DND-41 (cell line): ENCODE measurements at regions not wholly inside any gene's neighbourhood (a gene's known extent, or its start where the extent isn't known, plus 50 kb on each side); places are given as distances from the start of the nearest gene placed in this dataset.

Source experiments
- ATAC-seq: fragments of 200-7000 bp; cut with Tn5 transposase; 3 replicates; pipeline ENCODE4 v1.9.1; 2021; ENCODE audit warnings: low read depth; ENCODE audit not compliant: insufficient read depth
- DNase-seq: peaks from one replicate; pipeline ENCODE4 v3.0.0-alpha.2; 2020
- H2AFZ ChIP-seq: 2 replicates; pipeline ENCODE4 v1.6.0; 2012; ENCODE audit warnings: low read depth, low read length
- H3K27ac ChIP-seq: 2 replicates; pipeline ENCODE4 v1.5.1; 2012; ENCODE audit warnings: low read length, inconsistent platforms
- H3K27me3 ChIP-seq: fragments of 200-600 bp; sonication (generic); 2 replicates; pipeline ENCODE4 v1.6.0; 2012; ENCODE audit warnings: low read length, mild to moderate bottlenecking, inconsistent platforms; ENCODE audit not compliant: insufficient read depth, poor library complexity
- H3K36me3 ChIP-seq: 2 replicates; pipeline ENCODE4 v1.5.1; 2012; ENCODE audit warnings: low read length, inconsistent platforms; ENCODE audit not compliant: insufficient read depth
- H3K4me1 ChIP-seq: 2 replicates; pipeline ENCODE4 v1.5.1; 2012; ENCODE audit warnings: mild to moderate bottlenecking, low read length; ENCODE audit not compliant: insufficient read depth
- H3K4me2 ChIP-seq: 2 replicates; pipeline ENCODE4 v1.6.0; 2012; ENCODE audit warnings: mild to moderate bottlenecking, moderate library complexity, low read length, inconsistent platforms; ENCODE audit not compliant: insufficient read depth
- H3K4me3 ChIP-seq, 2 experiments: fragments of 200-600 bp in 1 of 2; shearing (Covaris generic) in 1 of 2; 2 replicates each; pipeline ENCODE4 v1.5.1; 2012 to 2016; ENCODE audit warnings: inconsistent platforms in 2 of 2, low read length in 2 of 2, mild to moderate bottlenecking in 2 of 2, low read depth in 1 of 2, moderate library complexity in 1 of 2
- H3K79me2 ChIP-seq: 2 replicates; pipeline ENCODE4 v1.6.0; 2012; ENCODE audit warnings: low read length, inconsistent platforms; ENCODE audit not compliant: insufficient read depth
- H3K9ac ChIP-seq: 2 replicates; pipeline ENCODE4 v1.6.0; 2012; ENCODE audit warnings: low read depth, mild to moderate bottlenecking, inconsistent platforms, low read length, moderate library complexity
- H3K9me3 ChIP-seq: 2 replicates; pipeline ENCODE4 v1.5.1; 2012; ENCODE audit warnings: low read length, moderate library complexity, mild to moderate bottlenecking, inconsistent platforms; ENCODE audit not compliant: insufficient read depth, severe bottlenecking
- H4K20me1 ChIP-seq: 2 replicates; pipeline ENCODE4 v1.6.0; 2012; ENCODE audit warnings: low read length; ENCODE audit not compliant: insufficient read depth
- CTCF ChIP-seq: IDR thresholded peaks from 2 replicates; pipeline ENCODE4 v1.5.1; 2012; ENCODE audit warnings: borderline replicate concordance, low read length, moderate library complexity, mild to moderate bottlenecking; ENCODE audit not compliant: poor library complexity, severe bottlenecking; ENCODE audit errors: extremely low read depth
- EZH2 ChIP-seq: IDR thresholded peaks from 3 replicates; pipeline ENCODE4 v1.6.1; 2012; ENCODE audit warnings: borderline replicate concordance, low read depth, mild to moderate bottlenecking, moderate library complexity, low read length, inconsistent platforms; ENCODE audit not compliant: severe bottlenecking

- no peaks in the 10 kb centered on the region for H4K20me1 ChIP-seq
- H3K4me3 ChIP-seq: no peak overlapping the region
- H3K9ac ChIP-seq: no peak overlapping the region
- no peak overlapping the region for H3K27ac ChIP-seq
- H3K4me1 ChIP-seq: no peaks in the 10 kb centered on the region
- no peaks in the 10 kb centered on the region for H3K79me2 ChIP-seq
- ATAC-seq (no peak), DNase-seq (no peak)
- H2AFZ ChIP-seq: no peak overlapping the region
- TF ChIP-seq CTCF (no peak), EZH2 (no peak)
- no peaks in the 10 kb centered on the region for H3K36me3 ChIP-seq
- no peaks in the 10 kb centered on the region for H3K27me3 ChIP-seq
- H3K4me2 ChIP-seq: no peak overlapping the region
- H3K9me3 ChIP-seq: no peaks in the 10 kb centered on the region
Measured at GRCh38 chr5:8961956-8962355, 583.9 kb downstream of the SEMA5A start.

- no peak for DNase-seq
Measured at GRCh38 chr5:8981016-8981415, 564.9 kb downstream of the SEMA5A start.

GRCh38 chr5:8981496-8981895, 564.4 kb downstream of the SEMA5A start:
- TF ChIP-seq CTCF: no peak
- no peak for TF ChIP-seq EZH2
- no peak overlapping the region for H3K27ac ChIP-seq
- peak overlapping the region; percentile 39; the same call in 1 of the 2 replicates for H2AFZ ChIP-seq
- no peak overlapping the region for H3K4me3 ChIP-seq
- H3K4me2 ChIP-seq: no peak overlapping the region
- ATAC-seq (no peak), DNase-seq (no peak)
- H3K9ac ChIP-seq: no peak overlapping the region
- H3K27me3 ChIP-seq: no peaks in the 10 kb centered on the region
- H4K20me1 ChIP-seq: no peaks in the 10 kb centered on the region
- no peaks in the 10 kb centered on the region for H3K79me2 ChIP-seq
- H3K4me1 ChIP-seq: no peaks in the 10 kb centered on the region
- H3K9me3 ChIP-seq: no peaks in the 10 kb centered on the region
- no peaks in the 10 kb centered on the region for H3K36me3 ChIP-seq

More at GRCh38 chr5:8981016-8981415, 564.9 kb downstream of the SEMA5A start:
- Histone ChIP-seq H3K9me3 (no peaks in the 10 kb centered on the region), H4K20me1 (no peaks in the 10 kb centered on the region), H3K27me3 (no peaks in the 10 kb centered on the region), H3K4me1 (no peaks in the 10 kb centered on the region), H2AFZ (0 out of 2 replicates have a peak overlapping the region, but pooled peaks have one; percentile 39), H3K4me2 (no peak overlapping the region), H3K4me3 (no peak overlapping the region), H3K36me3 (no peaks in the 10 kb centered on the region), H3K9ac (no peak overlapping the region), H3K27ac (no peak overlapping the region), H3K79me2 (no peaks in the 10 kb centered on the region)
- no peak for ATAC-seq
- TF ChIP-seq EZH2 (no peak), CTCF (no peak)

GRCh38 chr5:8984386-8984785, 561.5 kb downstream of the SEMA5A start:
- Histone ChIP-seq H3K4me1 (no peaks in the 10 kb centered on the region), H3K9me3 (no peaks in the 10 kb centered on the region), H3K27me3 (no peaks in the 10 kb centered on the region), H2AFZ (no peak overlapping the region), H3K4me2 (no peak overlapping the region), H4K20me1 (no peaks in the 10 kb centered on the region), H3K4me3 (no peak overlapping the region), H3K36me3 (no peaks in the 10 kb centered on the region), H3K9ac (no peak overlapping the region), H3K27ac (no peak overlapping the region), H3K79me2 (no peaks in the 10 kb centered on the region)
- no peak for ATAC-seq
- TF ChIP-seq CTCF (no peak), EZH2 (no peak)
- DNase-seq: no peak
